ENCODE measurements at regions not wholly inside any gene's neighbourhood (a gene's known extent, or its start where the extent isn't known, plus 50 kb on each side); places are given as distances from the start of the nearest gene placed in this dataset.
"Not testable (repeated sequence)": the region's sequence is repeated elsewhere in the genome, so short reads cannot be mapped to it uniquely, and the experiment has no call there.

GRCh38 chr2:131639001-131639620 is 111.4 kb downstream of the CCDC74A start:
- not testable (repeated sequence) for DNase-seq (ENCODE audit: low read depth)

GRCh38 chr2:131641414-131642206 is 113.9 kb downstream of the CCDC74A start:
- DNase-seq (ENCODE audit: low read depth): no peak

- DNase-seq (ENCODE audit: low read depth): not testable (repeated sequence)
Measured at GRCh38 chr2:131643180-131643579, 115.5 kb downstream of the CCDC74A start.

- no peak for DNase-seq (ENCODE audit: low read depth)
Measured at GRCh38 chr2:131645177-131645765, 117.6 kb downstream of the CCDC74A start.

GRCh38 chr2:131646220-131646619 is 118.5 kb downstream of the CCDC74A start:
- DNase-seq (ENCODE audit: low read depth): not testable (repeated sequence)

- DNase-seq (ENCODE audit: low read depth): no peak
Measured at GRCh38 chr2:131646669-131647297, 119.1 kb downstream of the CCDC74A start.

- DNase-seq (ENCODE audit: low read depth): not testable (repeated sequence)
Measured at GRCh38 chr2:131648565-131648964, 120.9 kb downstream of the CCDC74A start.

- DNase-seq (ENCODE audit: low read depth): not testable (repeated sequence)
Measured at GRCh38 chr2:131652246-131652645, 124.6 kb downstream of the CCDC74A start.

- DNase-seq (ENCODE audit: low read depth): not testable (repeated sequence)
Measured at GRCh38 chr2:131654107-131654506, 126.4 kb downstream of the CCDC74A start.

GRCh38 chr2:131656816-131657633 is 129.3 kb downstream of the CCDC74A start:
- no peak for DNase-seq (ENCODE audit: low read depth)

GRCh38 chr2:131657895-131658768 is 130.4 kb downstream of the CCDC74A start:
- DNase-seq (ENCODE audit: low read depth): no peak

GRCh38 chr2:131658769-131659131 is 131.1 kb downstream of the CCDC74A start:
- no peak for DNase-seq (ENCODE audit: low read depth)

GRCh38 chr2:131659168-131659572 is 131.5 kb downstream of the CCDC74A start:
- DNase-seq (ENCODE audit: low read depth): no peak

GRCh38 chr2:131661101-131661782 is 133.6 kb downstream of the CCDC74A start:
- DNase-seq (ENCODE audit: low read depth): not testable (repeated sequence)

- not testable (repeated sequence) for DNase-seq (ENCODE audit: low read depth)
Measured at GRCh38 chr2:131661884-131662535, 134.3 kb downstream of the CCDC74A start.

GRCh38 chr2:131663501-131663900 is 135.8 kb downstream of the CCDC74A start:
- DNase-seq (ENCODE audit: low read depth): not testable (repeated sequence)

GRCh38 chr2:131665716-131666115 is 138.0 kb downstream of the CCDC74A start:
- not testable (repeated sequence) for DNase-seq (ENCODE audit: low read depth)

GRCh38 chr2:131668794-131669540 is 141.3 kb downstream of the CCDC74A start:
- DNase-seq (ENCODE audit: low read depth): not testable (repeated sequence)
